SK-N-SH treated with all-trans-retinoic acid at 6 μM for 48 hours (cell line): ENCODE measurements at regions not wholly inside any gene's neighbourhood (a gene's known extent, or its start where the extent isn't known, plus 50 kb on each side); places are given as distances from the start of the nearest gene placed in this dataset.

Source experiments
- ATAC-seq: fragments of 200-7000 bp; cut with Tn5 transposase; 3 replicates; pipeline ENCODE4 v1.9.1; 2020; ENCODE audit warnings: mild to moderate bottlenecking, moderate library complexity
- BACH2 ChIP-seq: fragments of 250-450 bp; sonication (Bioruptor Pico); IDR thresholded peaks from 2 replicates; pipeline ENCODE4 v1.9.0; 2021; ENCODE audit warnings: mild to moderate bottlenecking, borderline replicate concordance
- CREB5 ChIP-seq: fragments of 250-450 bp; sonication (Bioruptor Pico); IDR thresholded peaks from 2 replicates; pipeline ENCODE4 v1.5.1; 2020; ENCODE audit warnings: low read depth, mild to moderate bottlenecking, moderate library complexity
- CSDC2 ChIP-seq: fragments of 250-450 bp; sonication (Bioruptor Pico); IDR thresholded peaks from 2 replicates; pipeline ENCODE4 v1.5.0; 2020; ENCODE audit warnings: mild to moderate bottlenecking, moderate library complexity
- CSRNP3 ChIP-seq: fragments of 250-450 bp; sonication (Bioruptor Pico); IDR thresholded peaks from 2 replicates; pipeline ENCODE4 v1.5.1; 2021; ENCODE audit warnings: mild to moderate bottlenecking, moderate library complexity
- ESRRG ChIP-seq: fragments of 250-450 bp; sonication (Bioruptor Pico); IDR thresholded peaks from 2 replicates; pipeline ENCODE4 v1.6.1; 2021; ENCODE audit warnings: mild to moderate bottlenecking
- GLIS3 ChIP-seq: fragments of 250-450 bp; sonication (Bioruptor Pico); IDR thresholded peaks from 2 replicates; pipeline ENCODE4 v1.5.0; 2020; ENCODE audit warnings: mild to moderate bottlenecking, moderate library complexity
- ISL1 ChIP-seq: fragments of 250-450 bp; sonication (Bioruptor Pico); IDR thresholded peaks from 2 replicates; pipeline ENCODE4 v2.1.2; 2022; ENCODE audit warnings: mild to moderate bottlenecking, moderate library complexity
- OSR1 ChIP-seq: fragments of 250-450 bp; sonication (Bioruptor Pico); IDR thresholded peaks from 2 replicates; pipeline ENCODE4 v1.8.0; 2022; ENCODE audit warnings: moderate library complexity, mild to moderate bottlenecking, inconsistent platforms
- PATZ1 ChIP-seq: fragments of 250-450 bp; sonication (Bioruptor Pico); IDR thresholded peaks from 2 replicates; pipeline ENCODE4 v1.8.0; 2020; ENCODE audit warnings: mild to moderate bottlenecking, moderate library complexity, borderline replicate concordance
- POU6F1 ChIP-seq: fragments of 250-450 bp; sonication (Bioruptor Pico); IDR thresholded peaks from 2 replicates; pipeline ENCODE4 v1.8.0; 2021; ENCODE audit warnings: low read depth, mild to moderate bottlenecking, moderate library complexity, borderline replicate concordance
- PPARA ChIP-seq: fragments of 250-450 bp; sonication (Bioruptor Pico); IDR thresholded peaks from 2 replicates; pipeline ENCODE4 v1.5.0; 2020; ENCODE audit warnings: mild to moderate bottlenecking, borderline replicate concordance
- TCF4 ChIP-seq: fragments of 250-450 bp; sonication (Bioruptor Pico); IDR thresholded peaks from 2 replicates; pipeline ENCODE4 v1.8.0; 2021; ENCODE audit warnings: mild to moderate bottlenecking, moderate library complexity, borderline replicate concordance
- TOX ChIP-seq: fragments of 250-450 bp; sonication (Bioruptor Pico); IDR thresholded peaks from 2 replicates; pipeline ENCODE4 v1.8.0; 2021; ENCODE audit warnings: mild to moderate bottlenecking, moderate library complexity, borderline replicate concordance
- TSHZ2 ChIP-seq: fragments of 250-450 bp; sonication (Bioruptor Pico); IDR thresholded peaks from 2 replicates; pipeline ENCODE4 v1.5.0; 2020; ENCODE audit warnings: mild to moderate bottlenecking, moderate library complexity
- ZC3H10 ChIP-seq: fragments of 250-450 bp; sonication (Bioruptor Pico); IDR thresholded peaks from 2 replicates; pipeline ENCODE4 v1.5.1; 2021; ENCODE audit warnings: mild to moderate bottlenecking, moderate library complexity
- ZFP30 ChIP-seq: fragments of 450-650 bp; formaldehyde crosslinking; IDR thresholded peaks from 2 replicates; pipeline ENCODE4 v1.5.0; 2022; ENCODE audit warnings: mild to moderate bottlenecking, moderate library complexity
- ZNF70 ChIP-seq: fragments of 450-650 bp; formaldehyde crosslinking; IDR thresholded peaks from 2 replicates; pipeline ENCODE4 v1.5.0; 2020; ENCODE audit warnings: mild to moderate bottlenecking, moderate library complexity

GRCh38 chr13:22538400-22538799 lies 642.4 kb upstream of the SGCG start:
- no peak for ATAC-seq
- TF ChIP-seq ZFP30 (no peak), CREB5 (no peak)

- TF ChIP-seq TCF4 (CRISPR knock-in tag) (no peak), PATZ1 (no peak), PPARA (CRISPR knock-in tag) (no peak), ESRRG (no peak), ZFP30 (no peak), GLIS3 (CRISPR knock-in tag) (no peak), BACH2 (CRISPR knock-in tag) (no peak), CREB5 (no peak), TOX (no peak), OSR1 (CRISPR knock-in tag) (no peak), ZC3H10 (CRISPR knock-in tag) (no peak), ISL1 (CRISPR knock-in tag) (no peak), CSRNP3 (CRISPR knock-in tag) (no peak), CSDC2 (CRISPR knock-in tag) (no peak), TSHZ2 (CRISPR knock-in tag) (no peak)
- no peak for ATAC-seq
Observed at GRCh38 chr13:22549126-22549525, 631.7 kb upstream of the SGCG start.

GRCh38 chr13:22561581-22561980 lies 619.2 kb upstream of the SGCG start:
- ATAC-seq, result no peak
- TF ChIP-seq POU6F1 (CRISPR knock-in tag), result no peak

- TF ChIP-seq TCF4 (CRISPR knock-in tag) (peak; percentile 68), GLIS3 (CRISPR knock-in tag) (no peak), ZNF70 (no peak)
- ATAC-seq, result no peak
Observed at GRCh38 chr13:22562116-22562515, 618.7 kb upstream of the SGCG start.

GRCh38 chr13:22563272-22563671 lies 617.5 kb upstream of the SGCG start:
- no peak for TF ChIP-seq ZFP30
- TF ChIP-seq ESRRG, result no peak
- no peak for ATAC-seq
